Activated CD8-positive, alpha-beta T cell treated with anti-CD3 and anti-CD28 coated beads, Interleukin-2, amount 10 ng/mL, durations not matched to agents 7 days and 5 days (primary cell): ENCODE measurements at regions not wholly inside any gene's neighbourhood (a gene's known extent, or its start where the extent isn't known, plus 50 kb on each side); places are given as distances from the start of the nearest gene placed in this dataset.

Experiments used
- ATAC-seq: fragments of 150-1000 bp; cut with Tn5 transposase; one replicate; pipeline ENCODE4 v1.10.0; 2021; ENCODE audit warnings: moderate library complexity
- CTCF ChIA-PET: fragments of 350-600 bp; sonication (Branson Sonifier 250); formaldehyde crosslinking; loops from one replicate; lab custom pipeline; 2021; ENCODE audit warnings: antibody characterized with exemption; lab: Charles Lee
- POLR2A ChIA-PET: fragments of 350-600 bp; sonication (Branson Sonifier 250); formaldehyde crosslinking; loops from one replicate; lab custom pipeline; 2021; ENCODE audit warnings: antibody characterized with exemption; lab: Charles Lee
- DNase-seq: peaks from one replicate; pipeline ENCODE4 v3.0.0-alpha.2; 2020
- H3K27ac Mint-ChIP-seq: one replicate; pipeline ENCODE4 v1.8.0; 2021; ENCODE audit warnings: mild to moderate bottlenecking, mixed read lengths
- H3K27me3 Mint-ChIP-seq: one replicate; pipeline ENCODE4 v1.8.0; 2021; ENCODE audit warnings: low read depth, mixed read lengths
- H3K36me3 Mint-ChIP-seq: one replicate; pipeline ENCODE4 v1.8.0; 2021; ENCODE audit warnings: low read depth, mixed read lengths
- H3K4me1 Mint-ChIP-seq: one replicate; pipeline ENCODE4 v1.8.0; 2021; ENCODE audit warnings: low read depth, mixed read lengths
- H3K4me3 Mint-ChIP-seq: one replicate; pipeline ENCODE4 v1.8.0; 2021; ENCODE audit warnings: mild to moderate bottlenecking, mixed read lengths
- H3K9me3 Mint-ChIP-seq: one replicate; pipeline ENCODE4 v1.8.0; 2022; ENCODE audit warnings: mixed read lengths; ENCODE audit not compliant: insufficient read depth

DNA sequence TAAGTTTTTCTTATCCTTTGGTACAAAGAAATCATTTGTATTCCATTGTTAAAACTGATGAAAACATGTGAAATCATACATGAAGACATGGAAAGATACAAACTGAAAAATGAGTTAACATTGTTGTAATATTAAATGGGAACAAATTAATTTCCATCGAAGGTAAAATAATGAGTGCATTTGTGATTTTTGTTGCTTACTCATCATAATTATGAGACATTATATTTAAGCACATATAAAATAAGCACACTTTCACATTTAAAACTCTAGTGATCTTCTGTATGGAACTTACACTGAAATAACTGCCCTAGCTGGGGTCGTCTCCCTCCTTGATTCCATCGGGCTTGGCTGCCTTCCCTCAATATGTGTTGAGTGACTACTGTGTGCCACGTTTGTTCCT is 204.2 kb upstream of the PRPS1L1 start:
- Mint-ChIP-seq H3K36me3 (no peaks in the 10 kb centered on the region), H3K4me1 (no peaks in the 10 kb centered on the region), H3K27me3 (no peaks in the 10 kb centered on the region), H3K4me3 (no peak overlapping the region), H3K27ac (no peak overlapping the region), H3K9me3 (no peaks in the 10 kb centered on the region)
- POLR2A ChIA-PET: no interaction called here
- ATAC-seq (no peak), DNase-seq (no peak)
- CTCF ChIA-PET: no interaction called here

DNA sequence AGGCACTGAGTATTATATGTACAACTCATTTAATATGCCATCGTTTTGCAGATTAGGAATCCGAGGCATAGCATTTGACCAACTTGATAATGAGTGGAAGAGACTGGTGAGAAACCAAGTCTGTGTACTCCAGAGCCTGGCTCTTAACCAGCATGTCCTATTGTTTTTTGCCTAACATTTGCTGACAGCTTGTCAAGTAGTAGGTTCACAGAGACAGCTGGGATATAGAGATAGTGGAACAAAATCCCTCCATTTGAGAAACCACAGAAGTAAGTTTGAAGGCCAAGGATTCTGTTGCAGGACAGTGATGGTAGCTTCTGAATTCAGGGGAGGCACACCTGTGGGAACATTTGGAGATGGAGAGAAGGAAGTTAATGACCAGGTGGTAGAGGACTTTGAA is 206.9 kb upstream of the PRPS1L1 start:
- H3K27me3 Mint-ChIP-seq: no peaks in the 10 kb centered on the region
- POLR2A ChIA-PET: no interaction called here
- CTCF ChIA-PET: no interaction called here
- H3K4me1 Mint-ChIP-seq: peaks cover 4% of the 10 kb centered on the region
- H3K4me3 Mint-ChIP-seq: no peak overlapping the region
- H3K27ac Mint-ChIP-seq: no peak overlapping the region
- H3K36me3 Mint-ChIP-seq: no peaks in the 10 kb centered on the region
- H3K9me3 Mint-ChIP-seq: no peaks in the 10 kb centered on the region
- DNase-seq: no peak
- ATAC-seq: no peak

DNA sequence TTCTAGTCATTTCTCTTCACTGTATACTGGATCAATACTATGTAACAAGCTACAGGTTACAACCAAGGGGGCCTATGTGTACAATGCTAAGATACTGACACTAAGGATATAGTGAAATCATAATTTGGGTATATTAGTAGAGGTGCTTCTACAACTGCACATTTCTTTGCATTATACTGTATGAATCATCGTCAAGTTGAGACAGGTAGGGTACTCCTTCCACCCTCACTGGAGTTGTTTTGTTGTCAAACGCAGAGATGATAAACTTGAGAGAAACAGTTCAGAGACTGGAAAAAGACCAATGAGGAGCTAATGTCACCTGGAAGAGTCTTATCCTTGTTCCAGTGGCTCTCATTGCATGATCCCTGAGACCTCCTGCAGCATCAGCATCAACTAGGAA is 208.2 kb upstream of the PRPS1L1 start:
- Mint-ChIP-seq H3K27ac (no peak overlapping the region), H3K36me3 (no peaks in the 10 kb centered on the region), H3K4me3 (no peak overlapping the region), H3K4me1 (peaks cover 4% of the 10 kb centered on the region), H3K9me3 (no peaks in the 10 kb centered on the region), H3K27me3 (no peaks in the 10 kb centered on the region)
- no peak for ATAC-seq
- no peak for DNase-seq
- POLR2A ChIA-PET: no interaction called here
- CTCF ChIA-PET: no interaction called here

DNA sequence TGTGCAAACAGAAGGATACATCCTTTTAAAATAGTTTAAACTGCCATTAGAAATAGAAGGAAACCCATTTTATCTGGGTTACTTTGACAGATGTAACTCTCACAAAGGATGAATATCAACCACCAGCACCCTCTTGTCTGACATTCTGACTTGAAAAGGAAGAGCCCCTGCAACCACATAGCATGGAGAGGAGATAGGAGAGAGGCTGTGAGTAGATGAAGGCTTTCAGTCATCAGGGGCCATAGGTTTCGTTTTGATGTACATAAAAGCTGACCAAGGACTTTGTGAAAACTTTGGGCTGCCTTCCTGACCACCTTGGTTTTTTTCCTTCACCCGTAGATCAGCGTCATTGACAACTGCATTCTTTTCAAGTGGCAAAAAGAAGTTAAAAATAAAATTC is 211.6 kb upstream of the PRPS1L1 start:
- POLR2A ChIA-PET: no interaction called here
- ATAC-seq (no peak), DNase-seq (no peak)
- no peak overlapping the region for H3K27ac Mint-ChIP-seq
- H3K9me3 Mint-ChIP-seq: no peaks in the 10 kb centered on the region
- H3K4me3 Mint-ChIP-seq: no peak overlapping the region
- H3K27me3 Mint-ChIP-seq: no peaks in the 10 kb centered on the region
- H3K36me3 Mint-ChIP-seq: no peaks in the 10 kb centered on the region
- CTCF ChIA-PET: no interaction called here
- H3K4me1 Mint-ChIP-seq: peaks cover 4% of the 10 kb centered on the region

DNA sequence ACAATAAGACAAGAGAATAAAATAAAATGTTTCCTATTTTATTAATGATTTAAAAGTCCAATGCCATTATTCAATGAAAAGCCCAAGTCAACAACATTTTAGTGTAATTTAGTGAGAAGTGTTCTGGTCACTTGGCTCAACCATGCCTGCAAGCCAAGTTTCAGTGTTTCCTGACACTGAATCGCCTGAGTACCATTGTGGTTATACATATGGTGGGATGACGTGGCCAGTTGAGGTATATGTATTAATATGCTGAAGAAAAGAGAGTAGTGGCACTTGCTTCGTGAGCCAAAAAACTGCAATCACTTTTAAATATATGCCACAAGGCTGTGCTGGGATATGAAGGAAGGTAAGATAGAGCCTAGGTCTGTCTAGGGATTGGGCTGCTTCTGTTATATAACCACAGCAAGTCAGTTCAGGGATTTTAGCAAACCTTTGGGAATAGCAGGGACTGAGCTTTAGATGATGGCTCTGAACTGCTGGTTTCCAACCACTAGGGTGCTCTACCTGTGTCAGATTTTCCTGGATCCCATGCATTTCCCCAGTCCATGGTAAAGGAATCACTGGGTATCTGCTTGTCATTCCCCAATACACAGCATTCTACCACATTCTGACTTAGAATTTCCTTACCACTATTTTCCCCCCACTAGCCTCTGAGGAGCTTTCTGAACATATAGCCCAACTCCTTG is 214.0 kb upstream of the PRPS1L1 start:
- Mint-ChIP-seq H3K9me3 (no peaks in the 10 kb centered on the region), H3K27ac (no peak overlapping the region), H3K27me3 (no peaks in the 10 kb centered on the region), H3K36me3 (no peaks in the 10 kb centered on the region), H3K4me3 (no peak overlapping the region), H3K4me1 (peaks cover 4% of the 10 kb centered on the region)
- ChIA-PET POLR2A (no interaction called here), CTCF (no interaction called here)
- no peak for DNase-seq
- no peak for ATAC-seq

DNA sequence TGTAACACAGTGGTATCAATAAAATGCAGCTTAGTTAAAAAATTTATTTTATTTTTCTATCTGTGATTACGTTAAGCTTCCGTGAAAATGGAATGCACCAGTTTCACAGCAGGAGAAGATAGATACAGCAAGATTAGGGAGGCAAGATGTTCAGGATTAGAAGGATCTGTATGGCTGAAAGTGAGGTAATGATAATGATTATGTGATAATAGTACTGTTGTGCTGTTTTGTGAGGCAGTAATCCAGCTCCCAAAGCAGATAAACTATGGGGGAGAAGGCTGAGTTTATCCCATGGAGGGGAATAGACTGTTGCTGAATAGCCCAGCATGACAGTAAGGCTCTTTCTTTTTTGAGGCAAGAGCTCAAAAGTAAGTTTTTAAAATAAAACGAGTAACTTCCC is 216.1 kb upstream of the PRPS1L1 start:
- no peak for ATAC-seq
- Mint-ChIP-seq H3K9me3 (peaks cover 5% of the 10 kb centered on the region), H3K27ac (no peak overlapping the region), H3K36me3 (no peaks in the 10 kb centered on the region), H3K4me1 (peaks cover 4% of the 10 kb centered on the region), H3K27me3 (no peaks in the 10 kb centered on the region), H3K4me3 (no peak overlapping the region)
- no peak for DNase-seq
- CTCF ChIA-PET: no interaction called here
- POLR2A ChIA-PET: no interaction called here

DNA sequence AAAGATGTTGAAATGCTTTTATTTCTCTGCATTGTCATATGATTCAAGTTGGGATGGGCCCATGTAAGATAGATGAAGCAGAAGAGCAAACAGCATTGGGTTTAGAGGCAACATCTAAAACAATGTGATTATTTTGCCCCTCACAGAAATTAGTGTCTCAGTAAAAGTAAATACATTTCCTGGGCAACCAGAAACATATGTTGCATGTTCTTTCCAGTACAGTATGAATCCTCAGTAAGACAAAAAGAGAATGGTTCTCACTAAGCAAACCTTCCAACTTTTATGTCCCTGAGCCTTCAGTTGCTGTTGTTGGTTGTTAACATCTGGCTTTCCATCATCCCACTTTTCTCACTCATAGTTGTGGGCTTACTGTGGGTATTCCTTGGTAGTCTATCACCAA is 222.5 kb upstream of the PRPS1L1 start:
- H3K9me3 Mint-ChIP-seq: peaks cover 14% of the 10 kb centered on the region
- no peak overlapping the region for H3K4me3 Mint-ChIP-seq
- no peaks in the 10 kb centered on the region for H3K4me1 Mint-ChIP-seq
- no peak overlapping the region for H3K27ac Mint-ChIP-seq
- no peaks in the 10 kb centered on the region for H3K27me3 Mint-ChIP-seq
- DNase-seq: no peak
- ChIA-PET POLR2A (no interaction called here), CTCF (no interaction called here)
- no peaks in the 10 kb centered on the region for H3K36me3 Mint-ChIP-seq
- no peak for ATAC-seq

DNA sequence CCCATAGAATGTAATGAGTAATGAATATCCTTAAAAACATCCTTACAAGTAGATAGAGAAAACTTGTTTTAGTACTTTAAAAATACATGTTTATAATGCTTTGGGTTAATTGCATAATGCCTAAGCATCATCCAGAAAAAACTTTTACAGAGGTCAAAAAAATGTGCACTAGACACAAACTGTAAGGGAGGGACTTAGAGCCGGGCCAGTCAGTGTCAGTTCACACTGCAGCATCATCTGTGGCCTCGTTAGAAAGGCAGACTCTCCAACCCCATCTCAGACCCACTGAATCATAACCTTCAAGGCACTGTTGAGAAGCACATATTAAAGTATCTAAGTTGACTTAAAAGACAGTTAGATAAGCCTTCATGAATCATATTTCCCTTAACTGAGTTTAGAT is 230.1 kb upstream of the PRPS1L1 start:
- Mint-ChIP-seq H3K27me3 (no peaks in the 10 kb centered on the region), H3K9me3 (peaks cover 4% of the 10 kb centered on the region), H3K36me3 (no peaks in the 10 kb centered on the region), H3K27ac (no peak overlapping the region), H3K4me3 (no peak overlapping the region), H3K4me1 (no peaks in the 10 kb centered on the region)
- ChIA-PET CTCF (no interaction called here), POLR2A (no interaction called here)
- no peak for DNase-seq
- ATAC-seq: no peak

DNA sequence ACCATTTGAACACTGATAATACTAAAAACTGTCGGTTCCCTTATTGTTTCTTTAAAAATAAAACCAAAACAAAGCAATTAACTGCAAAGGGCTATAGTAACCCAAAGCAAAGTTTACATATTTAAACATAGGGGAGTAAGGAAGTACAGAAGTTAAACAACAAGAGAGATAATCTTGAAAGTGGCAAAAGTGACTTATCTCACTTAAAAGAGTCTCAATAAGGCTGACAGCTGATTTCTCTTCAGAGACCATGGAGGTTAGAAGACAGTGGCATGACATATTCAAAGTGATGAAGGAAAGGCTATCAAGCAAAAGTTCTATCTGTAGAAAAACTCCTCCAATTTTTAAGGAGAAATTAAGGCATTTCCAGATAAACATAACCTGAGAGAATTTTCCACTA is 233.5 kb upstream of the HDAC9 start:
- Mint-ChIP-seq H3K9me3 (peaks cover 4% of the 10 kb centered on the region), H3K27ac (no peak overlapping the region), H3K27me3 (no peaks in the 10 kb centered on the region), H3K4me1 (no peaks in the 10 kb centered on the region), H3K36me3 (no peaks in the 10 kb centered on the region), H3K4me3 (no peak overlapping the region)
- no peak for DNase-seq
- POLR2A ChIA-PET: no interaction called here
- no peak for ATAC-seq
- CTCF ChIA-PET: interaction anchor here (0.6 kb wide), 1 partner anchor 53 kb away, joined by 3 read pairs; no protein-coding TSS in a partner anchor

DNA sequence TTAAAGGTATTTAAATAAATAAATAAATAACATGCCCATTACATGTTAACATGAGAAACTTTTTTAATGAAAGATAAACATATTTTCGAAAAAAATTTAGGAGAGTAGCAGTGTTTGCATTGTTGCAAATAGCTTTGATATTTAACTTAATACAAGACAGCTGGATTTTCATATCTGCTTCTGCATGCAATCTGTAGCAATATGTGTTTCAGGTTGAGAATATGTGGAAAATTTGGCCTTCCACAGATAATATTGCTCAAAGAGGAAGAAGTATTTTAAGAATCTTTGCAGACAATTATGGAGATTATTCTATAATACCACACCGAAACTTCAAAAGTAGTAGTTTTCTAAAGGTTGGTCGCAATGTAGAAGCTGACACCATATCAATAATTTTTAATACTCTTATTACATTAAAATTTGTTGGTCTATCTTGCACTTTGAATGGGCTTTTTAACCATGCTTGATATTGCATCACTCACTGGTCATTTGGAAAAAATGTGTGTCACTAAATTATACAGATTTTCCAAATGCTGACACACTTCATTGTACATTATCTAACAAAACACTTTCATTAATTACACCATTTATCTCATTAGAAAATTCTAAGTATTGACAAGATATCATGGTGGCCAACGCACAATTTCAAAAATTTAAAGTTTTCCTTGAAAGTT is 229.8 kb upstream of the HDAC9 start:
- Mint-ChIP-seq H3K4me1 (no peaks in the 10 kb centered on the region), H3K36me3 (no peaks in the 10 kb centered on the region), H3K27me3 (no peaks in the 10 kb centered on the region), H3K9me3 (peaks cover 4% of the 10 kb centered on the region), H3K27ac (no peak overlapping the region), H3K4me3 (no peak overlapping the region)
- ATAC-seq: no peak
- ChIA-PET POLR2A (no interaction called here), CTCF (no interaction called here)
- no peak for DNase-seq

DNA sequence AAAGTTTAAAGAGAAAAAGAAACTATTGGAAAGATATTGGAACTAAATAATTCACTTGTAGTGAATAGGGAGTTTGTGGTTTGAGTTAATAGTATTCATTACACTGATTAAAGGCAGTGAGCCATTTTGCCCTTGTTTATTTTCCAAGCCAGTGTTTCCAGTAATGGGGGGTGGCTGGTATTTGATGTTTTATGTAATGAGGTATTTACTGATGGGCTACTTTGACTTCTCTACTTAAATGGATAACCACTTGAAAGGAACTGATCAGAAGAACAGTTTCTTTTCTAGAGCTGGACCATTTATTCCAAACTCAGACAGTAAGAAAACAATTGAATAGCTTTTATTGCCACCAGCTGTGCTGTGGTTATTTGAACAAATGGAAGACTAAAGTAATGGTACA is 227.0 kb upstream of the HDAC9 start:
- DNase-seq (no peak), ATAC-seq (no peak)
- Mint-ChIP-seq H3K36me3 (no peaks in the 10 kb centered on the region), H3K27ac (no peak overlapping the region), H3K4me3 (no peak overlapping the region), H3K9me3 (no peaks in the 10 kb centered on the region), H3K27me3 (no peaks in the 10 kb centered on the region), H3K4me1 (no peaks in the 10 kb centered on the region)
- POLR2A ChIA-PET: no interaction called here
- CTCF ChIA-PET: interaction anchor here (1.0 kb wide), 1 partner anchor 13 kb away, joined by 3 read pairs; no protein-coding TSS in a partner anchor

DNA sequence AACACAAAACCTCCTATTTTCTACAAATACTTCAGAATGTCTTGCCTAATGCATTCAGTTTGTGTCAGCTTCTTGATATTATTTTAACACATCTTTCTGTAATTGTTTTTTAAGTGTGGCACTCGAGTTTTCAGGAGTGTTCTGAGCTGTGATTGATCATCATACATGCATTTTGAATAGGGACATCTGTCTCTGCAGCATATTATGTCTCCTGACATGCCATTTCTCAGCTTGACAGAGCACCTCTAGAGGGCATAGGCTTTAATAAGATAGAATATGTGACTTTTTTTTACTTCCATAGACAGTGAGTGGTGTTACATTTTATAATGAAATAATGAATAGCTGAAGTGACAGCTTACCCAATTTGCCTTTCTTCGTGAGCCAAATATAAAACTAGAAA is 219.2 kb upstream of the HDAC9 start:
- ATAC-seq: no peak
- Mint-ChIP-seq H3K9me3 (no peaks in the 10 kb centered on the region), H3K27ac (no peak overlapping the region), H3K4me1 (no peaks in the 10 kb centered on the region), H3K27me3 (no peaks in the 10 kb centered on the region), H3K4me3 (no peak overlapping the region), H3K36me3 (no peaks in the 10 kb centered on the region)
- DNase-seq: no peak
- POLR2A ChIA-PET: no interaction called here
- CTCF ChIA-PET: no interaction called here
